BE2C (cell line): ENCODE measurements at regions not wholly inside any gene's neighbourhood (a gene's known extent, or its start where the extent isn't known, plus 50 kb on each side); places are given as distances from the start of the nearest gene placed in this dataset.

Source experiments
- DNase-seq: peaks from one replicate; pipeline ENCODE4 v3.0.0-alpha.2; 2020
- H3K27me3 ChIP-seq: fragments of 250-450 bp; sonication (Bioruptor Pico); 2 replicates; pipeline ENCODE4 v1.5.1; 2020; ENCODE audit warnings: mild to moderate bottlenecking
- H3K36me3 ChIP-seq: fragments of 250-450 bp; sonication (Bioruptor Pico); 2 replicates; pipeline ENCODE4 v1.5.1; 2020; ENCODE audit warnings: mild to moderate bottlenecking
- H3K4me1 ChIP-seq: fragments of 250-450 bp; sonication (Bioruptor Pico); 2 replicates; pipeline ENCODE4 v1.5.1; 2020
- H3K4me3 ChIP-seq: 2 replicates; pipeline ENCODE4 v1.5.1; 2011; ENCODE audit warnings: low read depth, low read length
- H3K9me3 ChIP-seq: fragments of 250-450 bp; sonication (Bioruptor Pico); 2 replicates; pipeline ENCODE4 v1.5.1; 2020
- CTCF ChIP-seq: IDR thresholded peaks from 2 replicates; pipeline ENCODE4 v1.5.1; 2012; ENCODE audit warnings: mild to moderate bottlenecking, low read depth, low read length

GRCh38 chr1:222097588-222097987, 355.7 kb upstream of the DUSP10 start:
- no peaks in the 10 kb centered on the region for H3K4me1 ChIP-seq
- no peaks in the 10 kb centered on the region for H3K36me3 ChIP-seq
- TF ChIP-seq CTCF, result no peak
- no peaks in the 10 kb centered on the region for H3K27me3 ChIP-seq
- H3K9me3 ChIP-seq, result no peaks in the 10 kb centered on the region
- H3K4me3 ChIP-seq, result no peak overlapping the region
- no peak for DNase-seq

- no peak for TF ChIP-seq CTCF
- no peaks in the 10 kb centered on the region for H3K36me3 ChIP-seq
These were observed 355.0 kb upstream of the DUSP10 start for GRCh38 chr1:222096883-222097282.

GRCh38 chr1:222096476-222096772, 354.5 kb upstream of the DUSP10 start:
- no peaks in the 10 kb centered on the region for H3K9me3 ChIP-seq
- TF ChIP-seq CTCF, result no peak
- H3K4me1 ChIP-seq, result no peaks in the 10 kb centered on the region
- no peak for DNase-seq
- H3K4me3 ChIP-seq, result no peak overlapping the region
- no peaks in the 10 kb centered on the region for H3K36me3 ChIP-seq
- H3K27me3 ChIP-seq, result no peaks in the 10 kb centered on the region

More at GRCh38 chr1:222096883-222097282, 355.0 kb upstream of the DUSP10 start:
- H3K27me3 ChIP-seq, result no peaks in the 10 kb centered on the region
- H3K4me1 ChIP-seq, result no peaks in the 10 kb centered on the region
- H3K9me3 ChIP-seq, result no peaks in the 10 kb centered on the region
- no peak overlapping the region for H3K4me3 ChIP-seq
- DNase-seq, result no peak

- DNase-seq, result peak; percentile 53
- H3K9me3 ChIP-seq, result no peaks in the 10 kb centered on the region
- H3K4me1 ChIP-seq, result no peaks in the 10 kb centered on the region
- no peaks in the 10 kb centered on the region for H3K27me3 ChIP-seq
- H3K36me3 ChIP-seq, result no peaks in the 10 kb centered on the region
- no peak overlapping the region for H3K4me3 ChIP-seq
- TF ChIP-seq CTCF, result peak; percentile 94
These were observed 354.0 kb upstream of the DUSP10 start for GRCh38 chr1:222095606-222096475.

- H3K4me1 ChIP-seq, result no peaks in the 10 kb centered on the region
- no peaks in the 10 kb centered on the region for H3K9me3 ChIP-seq
- no peaks in the 10 kb centered on the region for H3K36me3 ChIP-seq
- DNase-seq, result no peak
- TF ChIP-seq CTCF, result no peak
- H3K27me3 ChIP-seq, result no peaks in the 10 kb centered on the region
- no peak overlapping the region for H3K4me3 ChIP-seq
These were observed 351.6 kb upstream of the DUSP10 start for GRCh38 chr1:222093518-222093917.

GRCh38 chr1:222090103-222090502, 348.2 kb upstream of the DUSP10 start:
- Histone ChIP-seq H3K9me3 (no peaks in the 10 kb centered on the region), H3K4me3 (no peak overlapping the region), H3K36me3 (no peaks in the 10 kb centered on the region), H3K27me3 (no peaks in the 10 kb centered on the region), H3K4me1 (no peaks in the 10 kb centered on the region)
- DNase-seq, result no peak
- no peak for TF ChIP-seq CTCF
